ENCODE measurements at regions not wholly inside any gene's neighbourhood (a gene's known extent, or its start where the extent isn't known, plus 50 kb on each side); places are given as distances from the start of the nearest gene placed in this dataset.

DNA sequence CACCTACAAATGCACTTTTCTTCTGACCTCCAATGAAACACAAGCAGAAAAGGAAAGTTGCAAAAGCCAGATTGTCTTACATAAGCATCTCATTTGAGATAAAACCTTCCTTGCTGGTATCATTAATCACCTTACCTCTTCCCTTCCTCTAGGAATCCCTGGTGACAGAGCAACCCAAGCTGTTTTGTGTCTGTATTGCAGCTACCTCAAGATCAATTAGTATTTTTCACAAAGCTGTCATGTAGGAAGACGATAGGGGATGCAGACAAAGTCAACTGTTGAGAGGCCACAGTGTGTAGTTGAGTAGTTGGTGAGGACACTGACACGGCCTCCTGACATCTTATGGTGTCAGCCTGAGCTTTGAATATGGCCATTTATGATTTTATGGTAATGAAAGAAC is 339.1 kb upstream of the SLC10A2 start:
- H3K4me2 ChIP-seq (ENCODE audit: low read length), result no peak overlapping the region
- no peak overlapping the region for H3K27ac ChIP-seq (ENCODE audit: low read depth, low read length)
- H3F3A ChIP-seq (ENCODE audit: control insufficient read depth, insufficient read depth), result no peaks in the 10 kb centered on the region
- no peak overlapping the region for H3K4me3 ChIP-seq (ENCODE audit: low read length)
- no peaks in the 10 kb centered on the region for H3K9me3 ChIP-seq (ENCODE audit: control insufficient read depth, insufficient read depth, low read length)
- no peaks in the 10 kb centered on the region for H4K20me1 ChIP-seq (ENCODE audit: control insufficient read depth, insufficient read depth, low read depth, low read length)
- no peak for TF ChIP-seq CTCF (IDR thresholded peaks at IDR 0.05; ENCODE audit: low read depth, low read length, poor library complexity, severe bottlenecking)
- no peak for TF ChIP-seq EZH2phosphoT487 (IDR thresholded peaks at IDR 0.05; ENCODE audit: borderline replicate concordance, low read length)
- H3K9me2 ChIP-seq (replicated peaks; ENCODE audit: control insufficient read depth, low read length), result no peaks in the 10 kb centered on the region
- no peaks in the 10 kb centered on the region for H3K36me3 ChIP-seq (ENCODE audit: control insufficient read depth, low read length)
- no peaks in the 10 kb centered on the region for H3K27me3 ChIP-seq (ENCODE audit: control insufficient read depth, low read length)
- H3K79me2 ChIP-seq (ENCODE audit: control insufficient read depth, low read length), result no peaks in the 10 kb centered on the region
- H3K4me1 ChIP-seq (ENCODE audit: control insufficient read depth, low read length), result no peaks in the 10 kb centered on the region

GRCh38 chr13:103403814-103404213 is 337.6 kb upstream of the SLC10A2 start:
- Histone ChIP-seq H3K9me2 (replicated peaks; ENCODE audit: control insufficient read depth, low read length) (no peaks in the 10 kb centered on the region), H3K4me1 (ENCODE audit: control insufficient read depth, low read length) (no peaks in the 10 kb centered on the region), H3K9me3 (ENCODE audit: control insufficient read depth, insufficient read depth, low read length) (peaks cover 1% of the 10 kb centered on the region; the same call in 1 of the 2 replicates), H3K4me3 (ENCODE audit: low read length) (no peak overlapping the region), H4K20me1 (ENCODE audit: control insufficient read depth, insufficient read depth, low read depth, low read length) (no peaks in the 10 kb centered on the region), H3K27me3 (ENCODE audit: control insufficient read depth, low read length) (no peaks in the 10 kb centered on the region), H3K4me2 (ENCODE audit: low read length) (no peak overlapping the region), H3K36me3 (ENCODE audit: control insufficient read depth, low read length) (no peaks in the 10 kb centered on the region), H3K27ac (ENCODE audit: low read depth, low read length) (no peak overlapping the region), H3K79me2 (ENCODE audit: control insufficient read depth, low read length) (no peaks in the 10 kb centered on the region), H3F3A (ENCODE audit: control insufficient read depth, insufficient read depth) (no peaks in the 10 kb centered on the region)
- TF ChIP-seq EZH2phosphoT487 (IDR thresholded peaks at IDR 0.05; ENCODE audit: borderline replicate concordance, low read length), result no peak
- no peak for TF ChIP-seq CTCF (IDR thresholded peaks at IDR 0.05; ENCODE audit: low read depth, low read length, poor library complexity, severe bottlenecking)

DNA sequence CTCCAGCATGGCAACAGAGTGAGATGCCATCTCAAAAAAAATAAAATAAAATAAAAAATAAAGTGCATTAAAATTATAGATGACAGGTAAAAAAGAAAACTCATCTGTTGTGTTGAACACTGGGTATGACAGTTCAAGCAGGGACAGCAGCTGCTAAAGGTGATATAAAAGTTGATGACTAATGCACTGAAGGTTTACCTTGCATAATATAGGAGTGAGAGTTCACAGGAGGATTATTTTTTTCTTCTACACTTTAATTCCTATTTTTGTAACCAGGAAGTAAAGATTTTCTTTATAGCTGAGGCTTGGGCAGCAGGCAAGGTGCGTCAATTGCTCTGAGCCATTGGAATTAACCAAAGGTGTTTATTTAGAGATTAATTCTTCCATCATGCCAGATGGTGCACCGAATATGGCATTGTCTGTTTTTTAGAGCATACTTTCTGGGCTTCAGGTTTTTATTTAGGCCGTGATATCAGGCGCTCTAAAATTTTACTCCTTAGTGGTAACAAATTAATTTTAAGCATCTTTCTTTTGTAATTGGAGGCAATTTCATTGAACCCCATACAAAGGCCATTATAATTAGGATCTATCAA is 337.0 kb upstream of the SLC10A2 start:
- Histone ChIP-seq H3F3A (ENCODE audit: control insufficient read depth, insufficient read depth) (no peaks in the 10 kb centered on the region), H3K27me3 (ENCODE audit: control insufficient read depth, low read length) (no peaks in the 10 kb centered on the region), H3K9me2 (replicated peaks; ENCODE audit: control insufficient read depth, low read length) (no peaks in the 10 kb centered on the region), H3K4me3 (ENCODE audit: low read length) (no peak overlapping the region), H3K4me2 (ENCODE audit: low read length) (no peak overlapping the region), H3K79me2 (ENCODE audit: control insufficient read depth, low read length) (no peaks in the 10 kb centered on the region), H3K36me3 (ENCODE audit: control insufficient read depth, low read length) (no peaks in the 10 kb centered on the region), H3K4me1 (ENCODE audit: control insufficient read depth, low read length) (no peaks in the 10 kb centered on the region), H3K9me3 (ENCODE audit: control insufficient read depth, insufficient read depth, low read length) (peaks cover 6% of the 10 kb centered on the region; the same call in 1 of the 2 replicates), H3K27ac (ENCODE audit: low read depth, low read length) (no peak overlapping the region), H4K20me1 (ENCODE audit: control insufficient read depth, insufficient read depth, low read depth, low read length) (no peaks in the 10 kb centered on the region)
- TF ChIP-seq EZH2phosphoT487 (IDR thresholded peaks at IDR 0.05; ENCODE audit: borderline replicate concordance, low read length), result no peak
- no peak for TF ChIP-seq CTCF (IDR thresholded peaks at IDR 0.05; ENCODE audit: low read depth, low read length, poor library complexity, severe bottlenecking)
